HG03558 (cell line): ENCODE measurements at regions not wholly inside any gene's neighbourhood (a gene's known extent, or its start where the extent isn't known, plus 50 kb on each side); places are given as distances from the start of the nearest gene placed in this dataset.
"Not testable (repeated sequence)": the region's sequence is repeated elsewhere in the genome, so short reads cannot be mapped to it uniquely, and the experiment has no call there.

ENCODE experiments used
- ATAC-seq: cut with Tn5 transposase; IDR thresholded peaks from one replicate; pipeline ENCODE4 v1.9.1; 2021; ENCODE audit warnings: moderate number of reproducible peaks; ENCODE audit not compliant: unreplicated experiment; ENCODE audit errors: extremely low read depth

DNA sequence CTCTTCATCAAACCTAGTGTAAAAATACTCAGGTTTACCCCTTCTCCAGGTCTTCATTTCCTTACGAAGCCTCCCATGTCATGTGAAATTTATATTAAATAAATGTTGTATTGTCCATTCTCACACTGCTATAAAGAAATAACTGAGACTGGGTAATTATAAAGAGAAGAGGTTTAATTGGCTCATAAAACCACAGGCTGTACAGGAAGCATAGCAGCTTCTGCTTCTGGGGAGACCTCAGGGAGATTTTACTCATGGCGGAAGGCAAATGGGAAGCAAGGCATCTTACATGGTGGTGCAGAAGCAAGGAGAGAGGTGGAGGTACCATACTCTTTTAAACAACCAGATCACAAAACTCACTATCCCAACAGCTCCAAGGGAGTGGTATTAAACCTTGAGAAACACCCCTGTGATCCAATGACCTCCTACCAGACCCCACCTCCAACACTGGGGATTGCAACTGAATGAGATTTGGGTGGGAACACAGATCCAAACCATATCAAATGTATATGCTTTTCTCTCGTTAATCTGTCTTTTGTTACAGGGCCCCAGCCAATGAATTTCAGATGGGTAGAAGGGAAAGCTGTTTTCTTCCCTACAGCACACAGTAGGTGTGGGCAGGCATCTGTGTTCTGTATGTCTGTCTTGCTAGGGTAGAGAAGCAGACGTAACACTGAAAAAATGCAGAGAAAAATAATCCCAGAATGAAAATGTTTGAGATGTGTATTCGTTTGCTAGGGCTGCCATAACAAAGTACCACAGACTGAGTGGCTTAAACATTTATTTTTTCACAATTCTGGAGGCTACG is 88.0 kb upstream of the BTN3A2 start:
- no peak for ATAC-seq

GRCh38 chr6:26278536-26278935 is 86.5 kb upstream of the BTN3A2 start:
- no peak for ATAC-seq

GRCh38 chr6:26279371-26279770 is 85.6 kb upstream of the BTN3A2 start:
- ATAC-seq = not testable (repeated sequence)

GRCh38 chr6:26280407-26280806 is 84.6 kb upstream of the BTN3A2 start:
- no peak for ATAC-seq

DNA sequence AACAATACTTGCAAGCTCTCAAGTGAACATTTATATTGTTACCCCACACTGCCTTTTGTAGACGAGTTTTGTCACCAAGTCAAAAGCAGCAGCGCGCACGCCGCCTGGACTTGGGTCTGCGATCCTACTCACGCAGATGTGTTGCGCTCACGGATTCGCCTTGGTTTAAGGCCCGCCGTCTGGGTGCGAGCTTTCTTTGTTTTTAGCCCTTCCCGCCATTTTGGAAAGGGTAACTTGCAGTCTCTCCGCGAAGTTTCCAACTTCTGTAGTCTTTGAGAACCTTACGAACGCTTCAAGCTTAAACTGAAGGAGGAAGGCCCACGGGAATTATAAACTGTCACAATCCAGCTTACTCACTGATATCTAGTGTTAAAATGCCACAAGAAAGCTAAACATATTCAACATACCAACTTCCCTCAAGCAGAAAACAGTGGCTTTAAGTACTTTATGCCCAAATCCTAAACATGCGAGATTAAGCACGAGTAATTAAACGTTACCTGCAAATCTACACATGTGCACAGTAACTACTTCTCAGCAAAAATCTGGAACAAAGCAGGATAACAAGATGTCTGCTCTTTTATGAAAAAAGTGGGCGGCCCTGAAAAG is 80.4 kb upstream of the BTN3A2 start:
- no peak for ATAC-seq

DNA sequence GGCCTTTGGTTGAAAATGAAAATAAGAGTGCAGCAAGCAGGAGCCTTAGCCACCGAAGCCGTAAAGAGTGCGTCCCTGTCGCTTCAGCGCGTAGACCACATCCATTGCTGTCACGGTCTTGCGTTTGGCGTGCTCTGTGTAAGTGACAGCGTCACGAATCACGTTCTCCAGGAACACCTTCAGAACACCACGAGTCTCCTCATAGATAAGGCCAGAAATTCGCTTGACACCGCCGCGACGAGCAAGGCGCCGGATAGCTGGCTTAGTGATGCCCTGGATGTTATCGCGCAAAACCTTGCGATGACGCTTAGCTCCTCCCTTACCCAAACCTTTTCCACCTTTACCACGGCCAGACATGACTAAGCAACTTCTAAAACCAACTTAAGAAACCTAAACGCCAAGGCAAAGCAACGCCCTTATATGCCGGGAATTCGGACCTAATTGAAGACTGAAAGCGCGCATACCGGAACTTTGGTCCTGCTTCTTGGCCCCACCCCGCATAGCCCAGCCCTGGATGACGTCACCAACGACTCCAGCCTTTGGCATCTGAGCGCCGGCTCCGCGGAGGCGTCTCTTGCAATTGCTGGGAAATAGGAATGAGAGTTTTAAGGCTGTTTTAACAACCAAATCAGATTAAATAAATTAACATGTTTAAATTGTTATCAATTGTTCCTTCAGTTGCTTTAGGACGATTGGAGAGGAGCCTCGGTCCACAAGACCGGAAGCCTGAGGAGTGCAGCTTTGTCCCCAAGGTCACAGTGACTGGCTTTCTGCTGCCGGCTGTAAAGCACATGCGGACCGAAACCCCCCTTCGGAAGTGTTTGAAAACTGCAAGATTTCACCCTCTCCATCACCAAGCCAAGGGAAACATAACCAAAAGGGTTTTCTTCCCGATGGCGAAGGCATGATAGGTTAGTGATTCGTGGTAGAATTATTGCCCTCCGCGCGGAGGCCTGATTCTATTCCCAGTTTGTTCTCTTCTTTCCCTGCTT is 79.6 kb upstream of the BTN3A2 start:
- peak; percentile 40 for ATAC-seq

DNA sequence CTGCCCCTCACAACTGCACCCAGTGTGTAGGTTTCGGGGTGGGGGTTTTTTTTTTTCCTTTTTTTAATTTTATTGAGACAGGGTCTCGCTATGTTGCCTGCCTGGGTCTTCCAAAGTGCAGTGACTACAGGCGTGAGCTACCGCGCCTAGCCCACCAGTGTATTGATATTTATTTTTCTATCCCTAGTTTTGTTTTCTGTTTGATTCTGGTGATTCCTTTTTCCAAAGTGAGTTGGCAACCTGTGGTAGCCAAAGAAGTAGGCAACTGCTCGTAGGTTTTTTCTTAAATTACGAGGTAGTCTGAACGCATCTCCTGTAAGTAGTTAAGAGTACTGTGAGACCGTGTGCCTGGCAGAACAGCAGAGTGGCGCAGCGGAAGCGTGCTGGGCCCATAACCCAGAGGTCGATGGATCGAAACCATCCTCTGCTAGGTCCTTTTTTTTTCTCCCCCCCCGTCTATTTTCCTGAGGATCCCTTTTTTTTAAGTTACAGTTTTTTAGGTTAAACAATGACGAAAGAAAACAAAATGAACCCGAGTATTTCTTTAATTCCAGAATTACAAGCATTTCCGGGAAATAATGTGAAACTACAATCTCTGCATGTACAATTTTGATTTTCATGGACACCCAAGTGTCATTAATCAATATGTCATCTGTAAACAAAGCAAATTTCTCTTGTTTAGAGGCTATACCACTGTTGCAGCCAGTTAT is 78.7 kb upstream of the BTN3A2 start:
- ATAC-seq = no peak

DNA sequence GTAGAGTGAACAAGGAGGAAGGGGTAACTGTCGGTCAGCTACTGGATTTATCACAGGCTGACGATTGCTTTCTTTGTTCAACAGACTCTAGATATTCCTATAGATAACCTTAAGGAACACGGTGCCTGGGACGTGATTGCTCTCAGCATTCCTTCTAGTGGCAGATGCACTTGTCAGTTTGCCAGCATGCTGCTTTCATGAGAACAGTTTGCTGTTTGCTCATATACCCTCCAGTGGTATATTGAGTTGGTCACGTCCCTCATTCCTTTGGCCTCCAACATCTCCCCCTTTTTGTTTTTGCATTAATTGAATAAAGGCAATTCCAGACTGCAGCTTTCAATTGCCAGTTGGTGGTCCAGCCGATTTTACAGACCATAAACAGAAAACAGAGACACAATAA is 76.8 kb upstream of the BTN3A2 start:
- no peak for ATAC-seq

- ATAC-seq = no peak
Observed at GRCh38 chr6:26290941-26291340, 74.1 kb upstream of the BTN3A2 start.

- ATAC-seq = no peak
Observed at GRCh38 chr6:26292709-26293108, 72.3 kb upstream of the BTN3A2 start.

GRCh38 chr6:26294302-26294701 is 70.7 kb upstream of the BTN3A2 start:
- ATAC-seq = no peak

DNA sequence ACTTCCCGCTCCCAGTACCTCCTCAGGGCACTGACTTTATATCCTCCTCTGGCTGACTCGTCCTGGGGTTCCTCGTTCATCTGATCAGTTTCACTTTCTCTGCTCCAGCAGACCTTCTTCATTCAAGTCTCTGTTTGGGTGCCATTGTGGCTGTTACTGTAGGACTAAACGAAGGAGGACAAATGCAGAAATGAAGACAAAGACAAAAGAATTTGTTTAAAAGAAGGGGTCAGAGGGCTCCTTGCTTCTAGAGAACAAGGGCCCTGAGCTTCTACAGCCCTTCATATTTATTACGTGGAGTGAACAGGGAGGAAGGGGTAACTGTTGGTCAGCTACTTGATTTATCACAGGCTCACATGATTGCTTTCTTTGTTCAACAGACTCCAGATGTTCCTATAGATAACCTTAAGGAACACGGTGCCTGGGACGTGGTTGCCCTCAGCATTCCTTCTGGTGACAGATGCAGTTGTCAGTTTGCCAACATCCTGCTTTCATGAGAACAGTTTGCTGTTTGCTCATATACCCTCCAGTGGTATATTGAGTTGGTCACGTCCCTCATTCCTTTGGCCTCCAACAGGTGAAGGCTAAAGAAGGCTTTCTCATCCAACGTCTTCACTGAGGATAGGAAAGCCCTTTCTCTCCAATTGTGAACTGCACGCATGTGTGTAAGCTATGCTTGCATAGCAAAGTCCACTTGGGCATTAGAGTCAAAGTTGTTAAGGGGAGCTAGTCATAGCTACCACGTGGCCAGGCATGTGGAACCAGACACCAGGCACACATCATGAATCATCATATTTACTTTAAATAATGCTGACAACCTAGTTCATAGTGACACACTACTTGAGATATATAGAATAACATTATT is 69.1 kb upstream of the BTN3A2 start:
- ATAC-seq = no peak

DNA sequence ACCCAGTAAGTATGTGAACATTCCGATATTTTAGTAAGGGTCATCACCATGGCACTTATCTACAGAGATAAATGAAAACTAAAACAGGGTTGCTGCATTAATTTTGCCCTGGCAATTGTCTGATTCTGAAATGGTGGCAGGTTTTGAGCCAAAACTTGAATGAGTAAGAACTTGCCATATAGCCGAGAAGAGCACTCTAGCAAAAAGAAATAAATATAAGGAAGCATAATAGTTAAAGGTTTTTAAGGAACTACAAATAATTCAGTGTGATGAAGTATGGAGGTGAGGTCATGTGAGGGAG is 68.5 kb upstream of the BTN3A2 start:
- ATAC-seq = no peak

GRCh38 chr6:26296857-26297648 is 67.9 kb upstream of the BTN3A2 start:
- ATAC-seq = no peak

DNA sequence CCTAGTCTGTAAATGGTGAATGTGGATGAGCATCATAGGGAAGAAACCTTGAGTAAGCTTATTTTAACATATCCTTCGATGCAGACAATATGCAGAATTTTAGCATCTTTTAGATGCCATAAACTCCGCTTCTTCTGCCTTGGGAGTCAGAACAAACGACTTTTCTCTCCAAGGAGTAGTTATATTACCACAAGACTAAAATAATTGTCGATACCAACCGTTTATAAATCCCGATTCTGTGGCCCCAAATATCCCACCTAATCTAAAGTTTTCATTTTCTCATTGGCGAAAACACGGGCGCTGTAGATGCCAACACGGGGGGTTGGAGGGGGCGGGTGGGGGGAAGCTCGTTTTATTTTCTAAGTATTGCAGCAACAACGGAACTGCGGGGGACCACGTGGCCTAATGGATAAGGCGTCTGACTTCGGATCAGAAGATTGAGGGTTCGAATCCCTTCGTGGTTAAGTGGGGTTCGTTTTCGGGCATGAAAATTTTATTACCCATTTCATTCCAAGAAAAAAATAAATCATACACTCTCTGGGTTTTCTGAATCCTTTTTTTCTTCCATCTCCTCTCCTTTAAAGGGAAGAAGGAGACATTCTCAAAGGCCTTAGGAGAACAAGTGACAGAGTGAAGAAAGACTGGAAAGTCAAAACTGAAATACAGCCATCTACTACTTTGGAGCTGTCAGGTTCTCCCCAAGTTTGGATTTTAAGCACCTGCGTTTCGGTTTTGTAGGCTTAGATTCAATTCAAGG is 65.5 kb upstream of the BTN3A2 start:
- no peak for ATAC-seq

DNA sequence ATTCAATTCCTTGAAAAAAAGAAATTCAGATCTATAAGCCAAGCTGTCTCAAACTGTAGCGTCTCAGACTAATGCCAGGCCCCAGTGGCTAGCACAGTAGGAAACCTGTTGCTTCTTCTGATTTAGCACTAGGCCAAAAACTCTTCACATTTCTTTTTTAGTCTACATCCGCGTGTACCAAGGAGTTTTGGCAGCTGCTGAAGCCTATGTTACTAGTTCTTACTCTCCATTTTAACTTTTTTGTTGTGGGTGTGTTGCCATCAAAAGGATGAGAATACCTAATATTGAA is 65.0 kb upstream of the BTN3A2 start:
- ATAC-seq = no peak

DNA sequence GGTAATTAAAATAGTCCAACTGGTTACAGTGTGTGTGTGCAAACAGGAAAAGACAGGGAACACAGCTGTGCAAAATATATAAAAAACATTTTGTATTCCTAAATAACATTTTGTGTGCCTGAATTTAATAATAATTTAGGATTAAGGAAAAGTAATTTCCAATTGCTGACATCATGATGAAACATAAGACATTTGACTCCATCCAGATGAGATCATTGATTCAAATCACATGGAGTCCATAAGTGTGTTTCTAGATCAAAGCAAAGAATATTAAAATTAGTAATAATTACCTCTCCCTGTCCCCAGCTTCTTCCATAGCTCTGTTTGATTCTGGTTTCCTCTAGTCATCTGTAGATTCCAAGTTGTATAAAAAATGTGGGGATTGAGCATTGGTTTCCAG is 64.6 kb upstream of the BTN3A2 start:
- ATAC-seq = no peak

DNA sequence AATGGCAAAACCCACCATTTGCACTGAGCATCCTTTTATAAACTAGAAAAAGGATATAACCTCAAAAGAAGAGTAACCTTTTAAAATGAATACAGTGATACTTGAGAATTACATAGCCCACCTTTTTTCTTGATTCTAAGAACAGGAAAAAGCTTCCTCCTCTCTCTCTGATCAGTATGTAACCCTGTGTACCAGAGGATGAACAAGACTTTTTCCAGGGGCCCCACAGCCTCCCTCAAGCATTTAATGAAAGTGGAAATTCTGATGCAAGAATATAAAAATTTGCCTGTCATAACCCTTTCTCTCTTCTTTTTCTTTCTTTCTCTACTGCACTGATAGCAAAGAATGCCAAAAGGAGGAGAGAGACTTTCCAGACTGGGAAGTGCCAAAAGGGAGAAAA is 64.2 kb upstream of the BTN3A2 start:
- ATAC-seq = no peak
